ENCODE measurements at regions not wholly inside any gene's neighbourhood (a gene's known extent, or its start where the extent isn't known, plus 50 kb on each side); places are given as distances from the start of the nearest gene placed in this dataset.

DNA sequence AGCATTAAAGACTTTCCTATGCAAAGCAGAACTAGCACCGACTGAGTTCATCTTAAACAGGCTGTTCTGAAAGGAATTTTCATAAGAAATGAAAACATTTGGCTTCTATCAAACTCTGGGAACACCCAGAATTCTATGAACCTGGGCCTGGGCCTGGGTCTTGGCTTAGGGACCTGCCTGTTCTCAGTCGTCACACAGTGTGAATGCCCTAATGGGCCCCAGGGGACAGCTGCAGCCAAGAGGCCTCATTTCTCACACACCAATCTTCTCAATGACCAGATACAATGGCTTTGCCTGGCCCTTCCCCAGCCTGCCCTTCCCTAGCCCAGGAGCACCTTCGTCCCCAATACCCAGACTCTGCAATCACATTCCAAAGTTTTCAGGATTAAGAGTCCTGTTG is 234.9 kb upstream of the ARHGAP20 start:
- TF ChIP-seq, protein P1, sequence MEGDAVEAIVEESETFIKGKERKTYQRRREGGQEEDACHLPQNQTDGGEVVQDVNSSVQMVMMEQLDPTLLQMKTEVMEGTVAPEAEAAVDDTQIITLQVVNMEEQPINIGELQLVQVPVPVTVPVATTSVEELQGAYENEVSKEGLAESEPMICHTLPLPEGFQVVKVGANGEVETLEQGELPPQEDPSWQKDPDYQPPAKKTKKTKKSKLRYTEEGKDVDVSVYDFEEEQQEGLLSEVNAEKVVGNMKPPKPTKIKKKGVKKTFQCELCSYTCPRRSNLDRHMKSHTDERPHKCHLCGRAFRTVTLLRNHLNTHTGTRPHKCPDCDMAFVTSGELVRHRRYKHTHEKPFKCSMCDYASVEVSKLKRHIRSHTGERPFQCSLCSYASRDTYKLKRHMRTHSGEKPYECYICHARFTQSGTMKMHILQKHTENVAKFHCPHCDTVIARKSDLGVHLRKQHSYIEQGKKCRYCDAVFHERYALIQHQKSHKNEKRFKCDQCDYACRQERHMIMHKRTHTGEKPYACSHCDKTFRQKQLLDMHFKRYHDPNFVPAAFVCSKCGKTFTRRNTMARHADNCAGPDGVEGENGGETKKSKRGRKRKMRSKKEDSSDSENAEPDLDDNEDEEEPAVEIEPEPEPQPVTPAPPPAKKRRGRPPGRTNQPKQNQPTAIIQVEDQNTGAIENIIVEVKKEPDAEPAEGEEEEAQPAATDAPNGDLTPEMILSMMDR (IDR thresholded peaks at IDR 0.05), result no peak
- no peak for TF ChIP-seq POLR2A (IDR thresholded peaks at IDR 0.05)
